ENCODE measurements at regions not wholly inside any gene's neighbourhood (a gene's known extent, or its start where the extent isn't known, plus 50 kb on each side); places are given as distances from the start of the nearest gene placed in this dataset.
"Not testable (repeated sequence)": the region's sequence is repeated elsewhere in the genome, so short reads cannot be mapped to it uniquely, and the experiment has no call there.

DNA sequence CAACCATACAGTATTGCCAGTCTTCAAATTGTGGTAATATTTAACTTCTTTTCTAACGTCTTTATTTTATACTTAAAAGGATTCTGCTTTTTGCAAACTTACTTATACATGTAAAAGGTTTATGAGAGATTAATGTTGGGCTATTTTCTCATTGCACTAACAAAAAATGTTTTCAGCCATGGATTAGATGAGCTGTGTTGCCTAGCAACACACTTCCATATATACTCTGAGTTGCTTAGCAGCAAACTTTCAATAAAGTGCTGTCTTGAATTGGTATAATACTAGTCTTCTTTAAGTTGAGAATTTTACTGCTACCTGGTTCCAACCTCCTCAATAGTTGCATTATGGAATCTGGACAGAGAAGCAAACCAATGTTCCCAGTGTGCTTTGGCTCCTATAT is 777.4 kb upstream of the PCDH9 start:
- FAIRE-seq, result no peak

- no peak for FAIRE-seq
These were observed 766.0 kb upstream of the PCDH9 start for GRCh38 chr13:67996101-67996500.

DNA sequence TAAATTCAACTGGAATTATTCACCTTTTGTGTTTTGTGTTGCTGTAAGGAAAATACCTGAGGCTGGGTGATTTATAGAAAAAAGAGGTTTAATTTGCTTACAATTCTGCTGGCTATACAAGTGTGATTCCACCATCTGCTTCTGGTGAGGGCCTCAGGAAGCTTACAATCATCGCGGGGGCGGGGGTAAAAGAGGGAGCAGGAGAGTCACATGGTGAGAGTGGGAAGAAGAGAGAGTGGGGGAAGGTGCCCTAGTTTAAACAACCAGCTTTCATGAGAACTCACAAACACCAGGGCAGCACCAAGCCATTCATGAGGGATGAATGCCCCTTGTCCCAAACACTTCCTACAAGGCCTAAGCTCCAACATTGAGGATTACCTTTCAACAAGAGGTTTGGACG is 760.7 kb upstream of the PCDH9 start:
- FAIRE-seq, result no peak

- FAIRE-seq, result no peak
These were observed 756.1 kb upstream of the PCDH9 start for GRCh38 chr13:67986234-67986633.

GRCh38 chr13:67977066-67977465 is 746.9 kb upstream of the PCDH9 start:
- FAIRE-seq, result no peak

DNA sequence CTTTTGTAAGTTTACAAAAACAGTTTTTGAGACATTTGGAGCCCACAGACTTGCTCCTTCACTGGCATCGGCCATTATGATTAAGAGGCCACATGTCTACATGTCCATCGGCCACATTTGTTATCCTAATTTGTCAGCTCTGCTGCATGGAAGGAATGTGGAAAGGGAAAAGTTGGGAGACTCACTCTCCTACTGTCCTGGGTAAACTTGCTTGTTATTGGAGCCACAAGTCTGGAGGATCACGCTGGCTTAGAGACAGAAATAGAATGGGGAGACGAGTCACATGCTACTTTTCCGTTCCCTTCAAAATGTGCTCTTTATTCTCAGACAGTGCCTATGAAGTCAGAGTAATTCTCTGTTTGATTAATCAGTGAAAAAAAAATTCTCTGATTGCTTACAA is 741.2 kb upstream of the PCDH9 start:
- no peak for FAIRE-seq

DNA sequence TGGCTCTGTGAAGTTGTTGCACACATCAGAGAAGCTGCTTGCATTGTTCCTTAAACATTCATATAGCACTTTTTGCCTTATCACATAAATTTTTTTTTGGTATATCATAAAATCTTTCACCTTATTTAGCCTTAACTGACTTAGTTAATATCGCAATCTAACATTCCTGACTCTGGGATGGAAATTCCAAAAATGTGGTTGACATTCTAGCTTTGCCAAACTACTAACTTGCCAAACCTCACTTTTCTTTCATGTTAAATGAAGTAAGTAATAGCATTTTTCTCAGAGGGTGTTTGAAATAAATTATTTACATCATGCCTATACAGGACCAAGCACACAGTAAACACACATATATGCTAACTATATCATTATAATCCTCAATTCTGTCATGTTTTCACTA is 736.9 kb upstream of the PCDH9 start:
- FAIRE-seq, result no peak

- FAIRE-seq, result no peak
These were observed 735.9 kb upstream of the PCDH9 start for GRCh38 chr13:67966065-67966464.

DNA sequence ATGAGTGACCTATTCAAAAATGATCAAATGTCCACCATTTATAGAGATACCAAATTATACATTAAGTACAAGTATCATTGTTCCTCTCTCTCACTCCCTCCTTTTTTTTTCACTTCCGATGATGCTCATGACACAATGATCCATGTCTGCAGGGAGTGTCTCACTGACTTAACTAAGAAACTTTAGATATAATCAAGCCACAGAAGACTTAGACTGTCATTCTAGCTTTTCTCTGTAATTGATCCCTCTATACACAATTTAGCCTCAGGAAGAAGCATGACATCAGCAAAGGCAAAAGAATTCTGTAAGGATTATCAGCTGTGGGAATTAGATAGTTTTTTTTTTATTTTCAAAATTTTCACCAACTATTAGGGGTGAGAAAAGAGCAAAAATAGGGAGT is 734.9 kb upstream of the PCDH9 start:
- no peak for FAIRE-seq

- FAIRE-seq, result no peak
These were observed 734.0 kb upstream of the PCDH9 start for GRCh38 chr13:67964091-67964490.

GRCh38 chr13:67961331-67961730 is 731.2 kb upstream of the PCDH9 start:
- no peak for FAIRE-seq

DNA sequence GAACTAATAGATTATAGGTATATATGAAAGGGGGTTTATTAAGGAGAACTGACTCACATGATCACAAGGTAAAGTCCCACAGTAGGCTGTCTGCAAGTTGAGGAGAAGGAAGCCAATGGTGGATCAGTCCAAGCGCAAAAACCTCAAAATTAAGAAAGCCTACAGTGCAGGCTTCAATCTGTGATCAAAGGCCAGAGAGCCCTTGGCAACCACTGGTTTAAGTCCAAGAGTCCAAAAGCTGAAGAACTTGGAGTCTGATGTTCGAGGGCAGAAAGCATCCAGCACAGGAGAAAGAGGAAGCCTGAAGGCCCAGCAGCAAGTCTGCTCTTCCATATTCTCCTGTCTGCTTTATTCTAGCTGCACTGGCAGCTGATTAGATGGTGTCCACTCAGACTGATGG is 721.3 kb upstream of the PCDH9 start:
- no peak for FAIRE-seq

GRCh38 chr13:67950603-67951002 is 720.5 kb upstream of the PCDH9 start:
- FAIRE-seq, result no peak

- FAIRE-seq, result no peak
These were observed 716.0 kb upstream of the PCDH9 start for GRCh38 chr13:67946131-67946530.

GRCh38 chr13:67943116-67943515 is 713.0 kb upstream of the PCDH9 start:
- no peak for FAIRE-seq

- FAIRE-seq, result no peak
These were observed 705.5 kb upstream of the PCDH9 start for GRCh38 chr13:67935626-67936025.

GRCh38 chr13:67934617-67935330 is 704.6 kb upstream of the PCDH9 start:
- no peak for FAIRE-seq

DNA sequence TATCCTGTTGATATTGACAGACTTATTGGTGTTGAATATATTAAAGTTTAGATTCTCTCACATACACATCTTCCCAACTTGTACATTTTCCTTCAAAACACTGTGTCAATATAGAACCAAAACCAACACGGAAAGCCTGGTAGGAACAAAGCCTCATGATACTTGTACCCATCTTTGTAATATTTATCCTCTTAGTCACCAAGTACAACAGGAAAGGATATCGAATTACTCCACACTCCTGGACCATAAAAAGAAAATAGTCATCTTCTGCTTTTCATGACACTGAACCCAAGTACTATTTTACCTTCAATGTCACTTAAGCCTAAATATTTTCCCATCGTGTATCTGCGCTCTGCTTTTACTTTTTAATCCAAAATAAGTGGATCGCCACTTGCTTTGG is 702.9 kb upstream of the PCDH9 start:
- FAIRE-seq, result no peak

DNA sequence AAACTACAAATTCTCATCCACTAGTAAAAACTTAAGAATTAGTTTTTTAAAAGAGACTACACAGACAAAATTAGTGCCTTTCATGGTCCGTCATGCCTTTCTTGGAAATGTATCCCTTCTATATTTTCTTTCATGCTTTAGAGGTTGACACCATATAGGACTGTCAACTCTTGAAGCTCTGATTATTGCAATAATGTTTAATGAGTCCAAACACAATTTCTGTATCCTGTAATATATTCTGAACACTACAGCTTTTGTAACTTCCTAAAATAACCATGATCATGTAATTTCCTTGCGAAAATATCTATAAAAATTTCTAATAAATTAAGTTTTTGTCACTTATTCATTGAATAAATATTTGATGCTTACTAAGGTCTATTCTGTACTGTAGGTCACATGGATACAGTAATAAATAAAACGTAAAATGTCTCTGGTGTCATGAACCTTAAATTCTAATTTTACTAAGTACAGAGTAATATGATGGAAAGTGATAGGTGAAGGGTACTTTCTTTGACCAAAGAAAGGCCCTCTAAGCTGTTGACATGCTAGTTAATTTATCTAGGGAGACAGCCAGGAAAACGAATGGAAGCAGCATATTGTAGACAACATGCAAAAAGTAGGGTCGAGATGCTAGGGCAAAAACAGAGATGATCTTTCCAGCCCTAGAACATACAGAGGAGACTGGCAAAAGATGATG is 687.3 kb upstream of the PCDH9 start:
- no peak for FAIRE-seq

- no peak for FAIRE-seq
These were observed 686.5 kb upstream of the PCDH9 start for GRCh38 chr13:67916650-67917049.

GRCh38 chr13:67914535-67914934 is 684.4 kb upstream of the PCDH9 start:
- FAIRE-seq, result no peak

GRCh38 chr13:67902960-67903359 is 672.8 kb upstream of the PCDH9 start:
- not testable (repeated sequence) for FAIRE-seq

DNA sequence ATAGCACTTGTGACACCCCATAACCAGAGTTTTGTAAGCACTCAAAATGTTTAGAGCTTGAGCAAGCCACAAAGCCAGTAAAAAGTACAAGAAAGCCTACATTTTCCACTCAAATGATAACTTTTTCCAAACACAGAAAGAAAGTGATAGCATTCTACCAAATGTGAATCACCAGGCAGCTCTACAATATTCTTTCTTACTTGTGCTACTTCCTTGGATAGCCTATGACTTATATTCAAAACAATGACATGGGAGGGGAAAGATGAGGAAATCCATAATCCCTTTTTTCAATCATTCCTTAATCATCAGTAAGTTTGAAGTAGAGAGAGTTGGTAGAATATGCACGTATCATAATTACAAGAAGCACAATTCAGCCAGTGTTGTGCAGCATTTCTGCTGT is 650.8 kb upstream of the PCDH9 start:
- FAIRE-seq, result no peak

DNA sequence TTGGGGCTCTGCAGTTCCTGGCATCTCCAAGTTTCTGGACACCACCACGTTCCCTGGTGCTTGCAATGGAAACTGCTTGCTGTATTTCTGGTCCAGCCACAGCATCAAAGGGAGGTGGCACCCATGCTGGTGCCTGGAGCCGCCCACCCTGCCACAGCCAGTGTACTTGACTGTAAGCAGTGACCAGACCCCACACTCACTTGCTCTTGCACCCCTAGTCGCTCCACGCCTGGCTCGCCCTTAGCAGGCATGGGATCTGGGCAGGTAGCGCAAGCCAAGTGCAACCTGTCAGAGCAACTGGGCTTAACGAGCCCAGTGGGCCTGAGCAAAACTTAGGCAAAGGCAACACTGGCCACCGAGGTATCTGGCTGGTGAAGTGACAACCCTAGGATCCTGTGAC is 648.2 kb upstream of the PCDH9 start:
- no peak for FAIRE-seq

DNA sequence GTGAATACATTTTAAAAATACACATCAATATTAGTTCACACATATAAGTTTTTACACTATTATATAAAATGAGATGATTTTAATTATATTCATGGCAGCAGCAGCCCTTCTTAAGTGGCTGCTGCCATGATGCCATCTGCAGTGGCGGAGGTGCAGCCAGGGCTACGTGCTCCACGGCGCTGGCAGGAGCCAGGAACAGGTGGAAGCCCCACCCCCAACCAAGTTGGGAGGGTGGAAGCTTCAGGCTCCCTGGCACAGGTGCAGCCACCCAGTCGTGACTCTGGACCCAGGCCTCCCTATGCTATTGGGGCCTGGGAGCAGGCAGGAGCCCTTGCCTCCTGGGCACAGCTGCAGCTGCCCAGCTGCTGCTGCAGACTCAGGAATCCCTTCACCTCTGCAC is 646.9 kb upstream of the PCDH9 start:
- FAIRE-seq, result no peak

Measured in colon (tissue), 2 donors.